ENCODE measurements at regions not wholly inside any gene's neighbourhood (a gene's known extent, or its start where the extent isn't known, plus 50 kb on each side); places are given as distances from the start of the nearest gene placed in this dataset.
A peak's percentile ranks its signal among the peaks of the same experiment; 100 is the strongest.

- TF ChIP-seq ZNF462 (CRISPR knock-in tag; IDR thresholded peaks at IDR 0.05) (no peak), EZH2 (IDR thresholded peaks at IDR 0.05; ENCODE audit: low read depth, unreplicated experiment) (no peak)
These were observed 116.8 kb upstream of the SGO1 start (continued) for GRCh38 chr3:20302766-20303165.

- H3K4me3 Mint-ChIP-seq: no peak overlapping the region
- H3K4me1 Mint-ChIP-seq: peaks cover 7% of the 10 kb centered on the region
- H3K4me3 ChIP-seq: no peak overlapping the region
- H2AFZ ChIP-seq: no peak overlapping the region
- peak; percentile 56 for DNase-seq (ENCODE audit: low spot score)
- H3K9me3 Mint-ChIP-seq: peaks cover 49% of the 10 kb centered on the region
- H3K9me2 ChIP-seq (ENCODE audit: insufficient read depth): peaks cover 18% of the 10 kb centered on the region; the same call in 1 of the 2 replicates
- peak overlapping the region; percentile 73 for H3K27ac Mint-ChIP-seq
- H3K79me2 ChIP-seq (replicated peaks; ENCODE audit: insufficient read depth): no peaks in the 10 kb centered on the region
- H3K36me3 ChIP-seq (ENCODE audit: insufficient read depth): peaks cover 17% of the 10 kb centered on the region; the same call in 1 of the 2 replicates
- H3K27me3 Mint-ChIP-seq (ENCODE audit: insufficient read depth, low read depth, poor library complexity): peaks cover 5% of the 10 kb centered on the region
- H3K4me1 ChIP-seq (ENCODE audit: insufficient read depth): no peaks in the 10 kb centered on the region
- no peaks in the 10 kb centered on the region for H3K27me3 ChIP-seq (ENCODE audit: insufficient read depth)
- H3K36me3 Mint-ChIP-seq (ENCODE audit: low read depth): peaks cover 58% of the 10 kb centered on the region
- no peak overlapping the region for H3K4me2 ChIP-seq
- H4K20me1 ChIP-seq (replicated peaks; ENCODE audit: insufficient read depth): no peaks in the 10 kb centered on the region
- peak; percentile 76 for ATAC-seq
- no peaks in the 10 kb centered on the region for H3F3A ChIP-seq (replicated peaks; ENCODE audit: low read depth)
- peak overlapping the region; percentile 26; the same call in 1 of the 2 replicates for H3K27ac ChIP-seq (ENCODE audit: low read depth)
- TF ChIP-seq CTCF (conservative IDR thresholded peaks at IDR 0.05; ENCODE audit: low read depth in 2 of 2) (no peak), ZNF114 (CRISPR knock-in tag; IDR thresholded peaks at IDR 0.05) (peak; percentile 90), ZNF462 (CRISPR knock-in tag; IDR thresholded peaks at IDR 0.05) (peak; percentile 93), EZH2phosphoT487 (IDR thresholded peaks at IDR 0.05; ENCODE audit: unreplicated experiment) (no peak), EZH2 (IDR thresholded peaks at IDR 0.05; ENCODE audit: low read depth, unreplicated experiment) (no peak)
These were observed 102.0 kb upstream of the SGO1 start for GRCh38 chr3:20288050-20288449.
